ENCODE measurements at regions not wholly inside any gene's neighbourhood (a gene's known extent, or its start where the extent isn't known, plus 50 kb on each side); places are given as distances from the start of the nearest gene placed in this dataset.
"Not testable (repeated sequence)": the region's sequence is repeated elsewhere in the genome, so short reads cannot be mapped to it uniquely, and the experiment has no call there.

GRCh38 chr3:65303431-65303830 lies 615.6 kb upstream of the ADAMTS9 start:
- DNase-seq (ENCODE audit: low read depth): no peak

- no peak for DNase-seq (ENCODE audit: low read depth)
Observed at GRCh38 chr3:65291448-65292125, 603.8 kb upstream of the ADAMTS9 start.

GRCh38 chr3:65288776-65289175 lies 601.0 kb upstream of the ADAMTS9 start:
- DNase-seq (ENCODE audit: low read depth): no peak

GRCh38 chr3:65285956-65286355 lies 598.2 kb upstream of the ADAMTS9 start:
- DNase-seq (ENCODE audit: low read depth): no peak

- peak; percentile 6 for DNase-seq (ENCODE audit: low read depth)
Observed at GRCh38 chr3:65284961-65285360, 597.2 kb upstream of the ADAMTS9 start.

GRCh38 chr3:65284546-65284945 lies 596.7 kb upstream of the ADAMTS9 start:
- no peak for DNase-seq (ENCODE audit: low read depth)

GRCh38 chr3:65279225-65279782 lies 591.5 kb upstream of the ADAMTS9 start:
- no peak for DNase-seq (ENCODE audit: low read depth)

GRCh38 chr3:65277798-65278197 lies 590.0 kb upstream of the ADAMTS9 start:
- DNase-seq (ENCODE audit: low read depth): no peak

- no peak for DNase-seq (ENCODE audit: low read depth)
Observed at GRCh38 chr3:65276551-65276950, 588.8 kb upstream of the ADAMTS9 start.

GRCh38 chr3:65268426-65268825 lies 580.6 kb upstream of the ADAMTS9 start:
- peak; percentile 65 for DNase-seq (ENCODE audit: low read depth)

GRCh38 chr3:65265942-65266590 lies 578.3 kb upstream of the ADAMTS9 start:
- no peak for DNase-seq (ENCODE audit: low read depth)

GRCh38 chr3:65265511-65265910 lies 577.7 kb upstream of the ADAMTS9 start:
- DNase-seq (ENCODE audit: low read depth): no peak

- no peak for DNase-seq (ENCODE audit: low read depth)
Observed at GRCh38 chr3:65262548-65262947, 574.7 kb upstream of the ADAMTS9 start.

- DNase-seq (ENCODE audit: low read depth): no peak
Observed at GRCh38 chr3:65259946-65260345, 572.1 kb upstream of the ADAMTS9 start.

- not testable (repeated sequence) for DNase-seq (ENCODE audit: low read depth)
Observed at GRCh38 chr3:65252914-65253313, 565.1 kb upstream of the ADAMTS9 start.

- DNase-seq (ENCODE audit: low read depth): no peak
Observed at GRCh38 chr3:65252266-65252665, 564.5 kb upstream of the ADAMTS9 start.

- DNase-seq (ENCODE audit: low read depth): no peak
Observed at GRCh38 chr3:65251375-65251774, 563.6 kb upstream of the ADAMTS9 start.

GRCh38 chr3:65246561-65246960 lies 558.8 kb upstream of the ADAMTS9 start:
- DNase-seq (ENCODE audit: low read depth): no peak

GRCh38 chr3:65245133-65246063 lies 557.6 kb upstream of the ADAMTS9 start:
- no peak for DNase-seq (ENCODE audit: low read depth)

GRCh38 chr3:65240366-65240765 lies 552.6 kb upstream of the ADAMTS9 start:
- no peak for DNase-seq (ENCODE audit: low read depth)

GRCh38 chr3:65238652-65239051 lies 550.9 kb upstream of the ADAMTS9 start:
- DNase-seq (ENCODE audit: low read depth): no peak

GRCh38 chr3:65234499-65234898 lies 546.7 kb upstream of the ADAMTS9 start:
- DNase-seq (ENCODE audit: low read depth): no peak
